ENCODE measurements at regions not wholly inside any gene's neighbourhood (a gene's known extent, or its start where the extent isn't known, plus 50 kb on each side); places are given as distances from the start of the nearest gene placed in this dataset.

DNA sequence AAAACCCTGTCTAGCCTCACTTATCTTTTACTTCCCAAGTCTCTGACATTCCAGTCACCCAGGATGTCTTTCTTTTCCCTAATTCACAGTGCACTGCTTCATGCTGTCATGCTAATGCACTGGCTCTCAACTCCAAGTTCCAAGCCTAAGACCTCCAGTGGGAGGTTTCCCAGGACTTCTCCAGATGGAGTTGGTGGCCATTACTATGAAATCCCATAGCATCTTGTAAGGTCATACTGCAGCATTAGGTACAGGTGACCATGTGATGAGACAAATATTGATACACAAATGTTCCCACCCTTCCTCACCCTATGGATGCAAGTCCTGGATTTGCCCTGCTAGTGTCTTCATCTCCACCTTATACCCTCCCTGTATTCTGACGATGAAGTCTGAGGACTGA lies 138.6 kb upstream of the PRICKLE2 start:
- TF ChIP-seq EZH2 (IDR thresholded peaks at IDR 0.05; ENCODE audit: insufficient read depth, poor library complexity, severe bottlenecking) (no peak), EZH2phosphoT487 (IDR thresholded peaks at IDR 0.05; ENCODE audit: insufficient read depth, low read depth) (no peak)

All from GM23248 (cell line).